ENCODE measurements at regions not wholly inside any gene's neighbourhood (a gene's known extent, or its start where the extent isn't known, plus 50 kb on each side); places are given as distances from the start of the nearest gene placed in this dataset.
A peak's percentile ranks its signal among the peaks of the same experiment; 100 is the strongest.

DNA sequence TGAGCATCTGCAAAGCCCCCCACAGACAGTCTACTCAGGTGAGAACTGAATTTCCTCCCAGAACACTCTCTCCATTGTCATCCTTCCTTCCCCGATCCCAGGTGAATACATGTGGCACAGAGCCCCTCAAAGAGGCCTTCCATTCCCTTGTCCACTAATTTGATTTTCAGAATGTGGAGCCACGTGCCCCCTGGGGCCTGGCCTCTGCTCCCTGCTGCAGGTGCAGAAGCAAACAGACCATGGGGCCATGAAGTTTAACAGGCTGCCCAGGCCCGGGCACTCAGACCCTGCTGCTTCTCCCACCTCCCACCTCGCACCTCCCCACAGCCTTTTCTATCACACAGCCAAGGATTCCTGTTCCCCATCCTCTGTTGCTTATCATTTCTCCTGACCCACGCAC, 243.8 kb upstream of the RAB4A start:
- no peak overlapping the region for H3K9ac ChIP-seq (ENCODE audit: low read length)
- no peak overlapping the region for H2AK5ac ChIP-seq (ENCODE audit: low read length, severe bottlenecking)
- H3K14ac ChIP-seq (ENCODE audit: low read length in 2 of 2), result peak overlapping the region in 1 of 2 experiments; percentile 83
- no peak overlapping the region for H3K4ac ChIP-seq (ENCODE audit: low read depth in 1 of 2, low read length in 2 of 2)
- H4K91ac ChIP-seq (ENCODE audit: low read length), result peak overlapping the region; percentile 77
- H2AFZ ChIP-seq (ENCODE audit: low read depth, low read length), result no peak overlapping the region
- H3K9me3 ChIP-seq (ENCODE audit: control insufficient read depth, low read length), result no peaks in the 10 kb centered on the region
- peaks cover 8% of the 10 kb centered on the region for H3K4me1 ChIP-seq (ENCODE audit: control insufficient read depth, insufficient read depth, low read depth, low read length)
- H3K23ac ChIP-seq (ENCODE audit: low read length in 2 of 2), result no peak overlapping the region
- peak overlapping the region; percentile 90 for H2BK15ac ChIP-seq (ENCODE audit: low read depth, poor library complexity, severe bottlenecking)
- no peak overlapping the region for H3K27ac ChIP-seq (ENCODE audit: low read length, poor library complexity, severe bottlenecking)
- no peak overlapping the region for H2BK5ac ChIP-seq (ENCODE audit: low read depth, low read length, poor library complexity, severe bottlenecking)
- 71% methylated on average over 5 of the region's 5 CpGs for WGBS
- H3K79me1 ChIP-seq (replicated peaks; ENCODE audit: low read length, poor library complexity, severe bottlenecking), result no peaks in the 10 kb centered on the region
- peaks cover 0 to 35% of the 10 kb centered on the region in 2 experiments for H3K27me3 ChIP-seq (ENCODE audit: control insufficient read depth in 1 of 2, insufficient read depth in 1 of 2, low read length in 2 of 2)
- peak overlapping the region; percentile 12 to 61 for H2BK12ac ChIP-seq (ENCODE audit: low read length in 2 of 2)
- H4K8ac ChIP-seq (ENCODE audit: low read length), result peak overlapping the region; percentile 45
- H3K36me3 ChIP-seq (ENCODE audit: control insufficient read depth in 1 of 2, insufficient read depth in 2 of 2, low read depth in 1 of 2, low read length in 2 of 2), result no peaks in the 10 kb centered on the region
- DNase-seq, result no peak
- H3K18ac ChIP-seq (ENCODE audit: low read depth in 1 of 2, low read length in 2 of 2), result peak overlapping the region; percentile 79 to 85
- peak overlapping the region in 1 of 2 experiments; percentile 27 for H3K4me3 ChIP-seq (ENCODE audit: insufficient read depth in 1 of 2, low read depth in 1 of 2, low read length in 2 of 2)
- peak overlapping the region; percentile 86 for H2BK120ac ChIP-seq (ENCODE audit: low read depth, low read length)
- no peak overlapping the region for H3K4me2 ChIP-seq (ENCODE audit: low read length, poor library complexity, severe bottlenecking)

DNA sequence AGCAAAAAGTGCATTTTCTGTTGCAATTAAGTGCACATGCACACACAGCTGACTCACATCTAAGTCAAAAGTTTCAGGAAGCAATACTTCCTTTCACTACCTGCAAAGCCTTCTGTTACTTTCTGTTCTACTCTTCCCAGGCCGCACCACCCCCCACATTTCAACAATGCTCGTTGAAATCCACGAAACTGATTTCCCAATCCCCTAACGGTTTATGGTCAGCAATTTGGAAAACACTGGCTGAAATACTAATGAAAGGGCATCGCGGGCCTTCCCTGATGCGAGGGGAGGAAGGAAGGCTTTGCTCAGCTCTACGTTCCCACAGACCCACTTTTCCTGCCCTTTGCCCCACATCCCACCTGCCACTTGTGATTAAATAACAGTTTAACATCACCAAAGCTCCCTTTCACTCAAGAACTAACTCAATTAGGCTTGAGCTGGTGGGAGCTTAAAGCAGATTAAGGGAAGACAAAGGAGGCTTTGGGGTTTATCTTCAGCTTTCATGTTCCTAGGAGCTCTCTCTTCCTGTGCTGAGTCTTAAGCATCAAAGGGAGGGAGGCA, 243.2 kb upstream of the RAB4A start:
- Histone ChIP-seq H2AK5ac (ENCODE audit: low read length, severe bottlenecking) (no peak overlapping the region), H3K27me3 (ENCODE audit: control insufficient read depth in 1 of 2, insufficient read depth in 1 of 2, low read length in 2 of 2) (peaks cover 0 to 36% of the 10 kb centered on the region in 2 experiments), H3K36me3 (ENCODE audit: control insufficient read depth in 1 of 2, insufficient read depth in 2 of 2, low read depth in 1 of 2, low read length in 2 of 2) (no peaks in the 10 kb centered on the region), H3K9me3 (ENCODE audit: control insufficient read depth, low read length) (no peaks in the 10 kb centered on the region), H3K4me2 (ENCODE audit: low read length, poor library complexity, severe bottlenecking) (no peak overlapping the region), H2AFZ (ENCODE audit: low read depth, low read length) (peak overlapping the region; percentile 15), H3K14ac (ENCODE audit: low read length in 2 of 2) (no peak overlapping the region), H3K79me1 (replicated peaks; ENCODE audit: low read length, poor library complexity, severe bottlenecking) (no peaks in the 10 kb centered on the region), H2BK12ac (ENCODE audit: low read length in 2 of 2) (peak overlapping the region; percentile 33 to 61), H4K8ac (ENCODE audit: low read length) (peak overlapping the region; percentile 96), H4K91ac (ENCODE audit: low read length) (peak overlapping the region; percentile 94), H3K18ac (ENCODE audit: low read depth in 1 of 2, low read length in 2 of 2) (peak overlapping the region; percentile 62 to 95), H3K4me1 (ENCODE audit: control insufficient read depth, insufficient read depth, low read depth, low read length) (peaks cover 8% of the 10 kb centered on the region), H3K27ac (ENCODE audit: low read length, poor library complexity, severe bottlenecking) (no peak overlapping the region), H3K4me3 (ENCODE audit: insufficient read depth in 1 of 2, low read depth in 1 of 2, low read length in 2 of 2) (peak overlapping the region in 1 of 2 experiments; percentile 27), H3K9ac (ENCODE audit: low read length) (peak overlapping the region; percentile 40), H2BK5ac (ENCODE audit: low read depth, low read length, poor library complexity, severe bottlenecking) (no peak overlapping the region), H3K4ac (ENCODE audit: low read depth in 1 of 2, low read length in 2 of 2) (peak overlapping the region; percentile 19 to 30), H3K23ac (ENCODE audit: low read length in 2 of 2) (no peak overlapping the region), H2BK120ac (ENCODE audit: low read depth, low read length) (peak overlapping the region; percentile 86), H2BK15ac (ENCODE audit: low read depth, poor library complexity, severe bottlenecking) (no peak overlapping the region)
- 4% methylated on average over 7 of the region's 8 CpGs for WGBS
- DNase-seq, result peak; percentile 84

GRCh38 chr1:229028544-229028943, 242.4 kb upstream of the RAB4A start:
- peak overlapping the region; percentile 35 for H2BK120ac ChIP-seq (ENCODE audit: low read depth, low read length)
- peaks cover 8% of the 10 kb centered on the region for H3K4me1 ChIP-seq (ENCODE audit: control insufficient read depth, insufficient read depth, low read depth, low read length)
- no peak overlapping the region for H2AK5ac ChIP-seq (ENCODE audit: low read length, severe bottlenecking)
- H3K14ac ChIP-seq (ENCODE audit: low read length in 2 of 2), result peak overlapping the region in 1 of 2 experiments; percentile 44
- peak overlapping the region in 1 of 2 experiments; percentile 94 for H3K18ac ChIP-seq (ENCODE audit: low read depth in 1 of 2, low read length in 2 of 2)
- H2AFZ ChIP-seq (ENCODE audit: low read depth, low read length), result no peak overlapping the region
- H2BK15ac ChIP-seq (ENCODE audit: low read depth, poor library complexity, severe bottlenecking), result peak overlapping the region; percentile 84
- peaks cover under 1 to 39% of the 10 kb centered on the region in 2 experiments for H3K27me3 ChIP-seq (ENCODE audit: control insufficient read depth in 1 of 2, insufficient read depth in 1 of 2, low read length in 2 of 2)
- peak overlapping the region in 1 of 2 experiments; percentile 32 for H3K4ac ChIP-seq (ENCODE audit: low read depth in 1 of 2, low read length in 2 of 2)
- H3K79me1 ChIP-seq (replicated peaks; ENCODE audit: low read length, poor library complexity, severe bottlenecking), result no peaks in the 10 kb centered on the region
- no peak overlapping the region for H3K23ac ChIP-seq (ENCODE audit: low read length in 2 of 2)
- DNase-seq, result no peak
- H3K36me3 ChIP-seq (ENCODE audit: control insufficient read depth in 1 of 2, insufficient read depth in 2 of 2, low read depth in 1 of 2, low read length in 2 of 2), result no peaks in the 10 kb centered on the region
- H4K8ac ChIP-seq (ENCODE audit: low read length), result peak overlapping the region; percentile 78
- no peak overlapping the region for H2BK5ac ChIP-seq (ENCODE audit: low read depth, low read length, poor library complexity, severe bottlenecking)
- no peak overlapping the region for H3K4me2 ChIP-seq (ENCODE audit: low read length, poor library complexity, severe bottlenecking)
- no peak overlapping the region for H3K9ac ChIP-seq (ENCODE audit: low read length)
- H2BK12ac ChIP-seq (ENCODE audit: low read length in 2 of 2), result peak overlapping the region in 1 of 2 experiments; percentile 91
- 88% methylated on average over 8 of the region's 11 CpGs for WGBS
- no peak overlapping the region for H3K27ac ChIP-seq (ENCODE audit: low read length, poor library complexity, severe bottlenecking)
- H4K91ac ChIP-seq (ENCODE audit: low read length), result peak overlapping the region; percentile 25
- no peak overlapping the region for H3K4me3 ChIP-seq (ENCODE audit: insufficient read depth in 1 of 2, low read depth in 1 of 2, low read length in 2 of 2)
- no peaks in the 10 kb centered on the region for H3K9me3 ChIP-seq (ENCODE audit: control insufficient read depth, low read length)

- H3K4me3 ChIP-seq (ENCODE audit: insufficient read depth in 1 of 2, low read depth in 1 of 2, low read length in 2 of 2), result no peak overlapping the region
- peak overlapping the region; percentile 84 for H4K91ac ChIP-seq (ENCODE audit: low read length)
- H3K14ac ChIP-seq (ENCODE audit: low read length in 2 of 2), result peak overlapping the region in 1 of 2 experiments; percentile 67
- peaks cover 8% of the 10 kb centered on the region for H3K4me1 ChIP-seq (ENCODE audit: control insufficient read depth, insufficient read depth, low read depth, low read length)
- H4K8ac ChIP-seq (ENCODE audit: low read length), result no peak overlapping the region
- no peak overlapping the region for H3K4me2 ChIP-seq (ENCODE audit: low read length, poor library complexity, severe bottlenecking)
- H3K27me3 ChIP-seq (ENCODE audit: control insufficient read depth in 1 of 2, insufficient read depth in 1 of 2, low read length in 2 of 2), result peaks cover 7 to 44% of the 10 kb centered on the region in 2 experiments
- H3K18ac ChIP-seq (ENCODE audit: low read depth in 1 of 2, low read length in 2 of 2), result peak overlapping the region; percentile 57 to 84
- DNase-seq, result peak; percentile 43
- H2AK5ac ChIP-seq (ENCODE audit: low read length, severe bottlenecking), result no peak overlapping the region
- no peaks in the 10 kb centered on the region for H3K36me3 ChIP-seq (ENCODE audit: control insufficient read depth in 1 of 2, insufficient read depth in 2 of 2, low read depth in 1 of 2, low read length in 2 of 2)
- no peaks in the 10 kb centered on the region for H3K79me1 ChIP-seq (replicated peaks; ENCODE audit: low read length, poor library complexity, severe bottlenecking)
- no peak overlapping the region for H2AFZ ChIP-seq (ENCODE audit: low read depth, low read length)
- peak overlapping the region; percentile 48 to 56 for H3K4ac ChIP-seq (ENCODE audit: low read depth in 1 of 2, low read length in 2 of 2)
- no peak overlapping the region for H3K23ac ChIP-seq (ENCODE audit: low read length in 2 of 2)
- H2BK120ac ChIP-seq (ENCODE audit: low read depth, low read length), result no peak overlapping the region
- 99% methylated on average over 9 of the region's 10 CpGs for WGBS
- H2BK12ac ChIP-seq (ENCODE audit: low read length in 2 of 2), result peak overlapping the region; percentile 83 to 85
- no peak overlapping the region for H3K9ac ChIP-seq (ENCODE audit: low read length)
- H3K9me3 ChIP-seq (ENCODE audit: control insufficient read depth, low read length), result no peaks in the 10 kb centered on the region
- H2BK15ac ChIP-seq (ENCODE audit: low read depth, poor library complexity, severe bottlenecking), result peak overlapping the region; percentile 71
- H2BK5ac ChIP-seq (ENCODE audit: low read depth, low read length, poor library complexity, severe bottlenecking), result no peak overlapping the region
- no peak overlapping the region for H3K27ac ChIP-seq (ENCODE audit: low read length, poor library complexity, severe bottlenecking)
These were observed 241.7 kb upstream of the RAB4A start for GRCh38 chr1:229028987-229029878.
